Transverse colon (tissue), 4 donors: ENCODE measurements at regions not wholly inside any gene's neighbourhood (a gene's known extent, or its start where the extent isn't known, plus 50 kb on each side); places are given as distances from the start of the nearest gene placed in this dataset.

ENCODE experiments used
- DNase-seq: peaks from one replicate; pipeline ENCODE4 v3.0.0-alpha.2; 2019
- H3K27ac ChIP-seq, 4 donors: fragments of 200-600 bp; sonication (generic); 2 replicates each; pipeline ENCODE4 v1.5.1; 2016 to 2018; ENCODE audit warnings: inconsistent platforms in 4 of 4
- H3K27me3 ChIP-seq: fragments of 200-600 bp; sonication (generic); 2 replicates; pipeline ENCODE4 v1.5.1; 2017; ENCODE audit warnings: inconsistent platforms
- H3K36me3 ChIP-seq, 4 donors: fragments of 200-600 bp; sonication (generic); 2 replicates each; pipeline ENCODE4 v1.5.1; 2017 to 2019; ENCODE audit warnings: inconsistent platforms in 4 of 4
- H3K4me1 ChIP-seq, 4 donors: fragments of 200-600 bp; sonication (generic); 2 replicates each; pipeline ENCODE4 v1.5.1; 2017 to 2020; ENCODE audit warnings: inconsistent platforms in 4 of 4
- H3K4me3 ChIP-seq, 4 donors: fragments of 200-600 bp; sonication (generic); 1 replicate in 1 of 4; 2 replicates in 3 of 4; pipeline versions ENCODE4 v1.5.1 to v1.6.1; 2017 to 2019; ENCODE audit warnings: inconsistent platforms in 4 of 4
- H3K9me3 ChIP-seq, 2 donors: fragments of 200-600 bp; sonication (generic); 2 replicates each; pipeline ENCODE4 v1.5.1; 2017 to 2019; ENCODE audit warnings: inconsistent platforms in 2 of 2
- CTCF ChIP-seq, 5 experiments: fragments of 200-600 bp in 3 of 5; fragments of 450-650 bp in 2 of 5; sonication (generic) in 3 of 5; IDR thresholded peaks; 1 replicate in 2 of 5; 2 replicates in 3 of 5; pipeline ENCODE4 v1.5.1; 2016 to 2017; ENCODE audit warnings: antibody characterized with exemption in 5 of 5, inconsistent platforms in 3 of 5, mild to moderate bottlenecking in 2 of 5, moderate library complexity in 1 of 5
- EP300 ChIP-seq: sonication (generic); formaldehyde crosslinking; IDR thresholded peaks from one replicate; pipeline ENCODE4 v1.6.1; 2017; ENCODE audit warnings: antibody characterized with exemption, low read depth
- POLR2A ChIP-seq: fragments of 450-650 bp; IDR thresholded peaks from one replicate; pipeline ENCODE4 v1.6.1; 2016; ENCODE audit warnings: antibody characterized with exemption, mild to moderate bottlenecking, moderate library complexity
- POLR2AphosphoS5 ChIP-seq, 3 donors: sonication (generic); formaldehyde crosslinking; IDR thresholded peaks; one replicate each; pipeline ENCODE4 v1.6.1; 2016; ENCODE audit warnings: antibody characterized with exemption in 3 of 3
- WGBS, 2 donors: methylation state at CpG; one replicate each; pipeline ENCODE4 v1.1.5; 2018; ENCODE audit warnings: low coverage in 1 of 2; 5-methylcytosine and 5-hydroxymethylcytosine counted together
- in situ Hi-C, 4 donors: fragments of 200-750 bp; cut with MboI; loops; one replicate each; pipeline versions ENCODE4 v1.15.0 to v1.15.1; 2017; ENCODE audit warnings: low sequenced_read_pairs in 3 of 4, low pct_ligation_motif_present in 1 of 4, low pct_unique_long_range_greater_than_20kb in 1 of 4
- intact Hi-C: fragments of 100-400 bp; cut with DNase I; formaldehyde crosslinking; loops from one replicate; pipeline ENCODE4 v1.15.1; 2023; ENCODE audit warnings: low total_unique reads

GRCh38 chr3:177308286-177308685 is 111.0 kb upstream of the TBL1XR1 start:
- Histone ChIP-seq H3K27ac (no peak overlapping the region), H3K27me3 (no peaks in the 10 kb centered on the region), H3K9me3 (peaks cover 0 to 7% of the 10 kb centered on the region in 2 donors), H3K4me3 (no peak overlapping the region), H3K36me3 (no peaks in the 10 kb centered on the region), H3K4me1 (peaks cover 0 to 9% (median 1%) of the 10 kb centered on the region in 4 donors)
- TF ChIP-seq EP300 (no peak), POLR2A (no peak), CTCF (IDR thresholded peaks at IDR 0.05) (no peak), POLR2AphosphoS5 (IDR thresholded peaks at IDR 0.05) (no peak)
- 82 to 88% methylated on average over 4 to 5 of the region's 5 CpGs for WGBS, 2 donors
- intact Hi-C loops, result no loop called here
- in situ Hi-C loops, result no loop called here
- no peak for DNase-seq

- intact Hi-C loops, result no loop called here
- Histone ChIP-seq H3K27ac (no peak overlapping the region), H3K9me3 (peaks cover 0 to 7% of the 10 kb centered on the region in 2 donors), H3K4me1 (peaks cover 0 to 4% (median 0%) of the 10 kb centered on the region in 4 donors), H3K27me3 (no peaks in the 10 kb centered on the region), H3K4me3 (no peak overlapping the region), H3K36me3 (no peaks in the 10 kb centered on the region)
- in situ Hi-C loops, result no loop called here
- TF ChIP-seq EP300, result no peak
- no peak for DNase-seq
- WGBS, 2 donors, result 72 to 83% methylated on average over 1 to 3 of the region's 3 CpGs
Observed at GRCh38 chr3:177308911-177309310, 111.6 kb upstream of the TBL1XR1 start.

GRCh38 chr3:177312491-177312890 is 115.2 kb upstream of the TBL1XR1 start:
- Histone ChIP-seq H3K9me3 (peaks cover 0 to 7% of the 10 kb centered on the region in 2 donors), H3K36me3 (no peaks in the 10 kb centered on the region), H3K27me3 (no peaks in the 10 kb centered on the region), H3K4me3 (no peak overlapping the region), H3K27ac (no peak overlapping the region), H3K4me1 (no peaks in the 10 kb centered on the region)
- in situ Hi-C loops (no loop called here), intact Hi-C loops (no loop called here)
- DNase-seq, result no peak
- TF ChIP-seq POLR2AphosphoS5 (IDR thresholded peaks at IDR 0.05), result no peak
- no peak for TF ChIP-seq POLR2A
- no peak for TF ChIP-seq EP300
- no peak for TF ChIP-seq CTCF (IDR thresholded peaks at IDR 0.05)
- WGBS, 2 donors, result 98% methylated on average over 5 of the region's 5 CpGs; no CpG with 5 or more reads in 1 of the 2 donors

- no peaks in the 10 kb centered on the region for H3K36me3 ChIP-seq
- 82 to 97% methylated on average over 3 of the region's 3 CpGs for WGBS, 2 donors
- no peaks in the 10 kb centered on the region for H3K27me3 ChIP-seq
- no peak overlapping the region for H3K4me3 ChIP-seq
- H3K27ac ChIP-seq, result no peak overlapping the region
- intact Hi-C loops (no loop called here), in situ Hi-C loops (no loop called here)
- H3K9me3 ChIP-seq, result peaks cover 0 to 7% of the 10 kb centered on the region in 2 donors
- no peaks in the 10 kb centered on the region for H3K4me1 ChIP-seq
- TF ChIP-seq CTCF (IDR thresholded peaks at IDR 0.05), result no peak
- no peak for TF ChIP-seq EP300
- no peak for TF ChIP-seq POLR2AphosphoS5 (IDR thresholded peaks at IDR 0.05)
- no peak for TF ChIP-seq POLR2A
- no peak for DNase-seq
Observed at GRCh38 chr3:177314897-177315296, 117.6 kb upstream of the TBL1XR1 start.

- H3K4me3 ChIP-seq, result no peak overlapping the region
- intact Hi-C loops, result no loop called here
- peaks cover 0 to 14% (median 8%) of the 10 kb centered on the region in 4 donors for H3K4me1 ChIP-seq
- TF ChIP-seq CTCF (IDR thresholded peaks at IDR 0.05), result no peak
- no peak for TF ChIP-seq POLR2AphosphoS5 (IDR thresholded peaks at IDR 0.05)
- TF ChIP-seq EP300, result no peak
- no peak for TF ChIP-seq POLR2A
- DNase-seq, result no peak
- in situ Hi-C loops, result no loop called here
- 91 to 100% methylated on average over 2 of the region's 2 CpGs for WGBS, 2 donors
- no peak overlapping the region for H3K27ac ChIP-seq
- no peaks in the 10 kb centered on the region for H3K36me3 ChIP-seq
- no peaks in the 10 kb centered on the region for H3K9me3 ChIP-seq
- H3K27me3 ChIP-seq, result no peaks in the 10 kb centered on the region
Observed at GRCh38 chr3:177317247-177317646, 120.0 kb upstream of the TBL1XR1 start.
